PC-9 (cell line): ENCODE measurements at regions not wholly inside any gene's neighbourhood (a gene's known extent, or its start where the extent isn't known, plus 50 kb on each side); places are given as distances from the start of the nearest gene placed in this dataset.

Experiments
- BruUV-seq: library from RNA; stranded (reverse); fragments of 400-500 nt; replicated peaks from 2 replicates; lab custom pipeline; 2021; lab: Mats Ljungman, UMichigan
- CTCF ChIA-PET: fragments of 300-600 bp; sonication (Branson Sonifier 250); formaldehyde crosslinking; loops from one replicate; lab custom pipeline; 2022; ENCODE audit warnings: antibody characterized with exemption; lab: Charles Lee
- POLR2A ChIA-PET: fragments of 300-600 bp; sonication (Branson Sonifier 250); formaldehyde crosslinking; loops from one replicate; lab custom pipeline; 2022; ENCODE audit warnings: antibody characterized with exemption; ENCODE audit not compliant: unreplicated experiment; lab: Charles Lee
- DNase-seq, 2 experiments: peaks; one replicate each; pipeline versions ENCODE4 v3.0.0 to v3.0.0-alpha.2; 2015 to 2022; ENCODE audit warnings: mixed read lengths in 1 of 2
- H2AFZ ChIP-seq: fragments of 200-600 bp; sonication (generic); 2 replicates; pipeline ENCODE4 v1.8.1; 2017; ENCODE audit warnings: antibody characterized with exemption
- H3F3A ChIP-seq: fragments of 200-600 bp; sonication (generic); 2 replicates; pipeline ENCODE4 v1.8.1; 2017; ENCODE audit warnings: antibody characterized with exemption, mild to moderate bottlenecking, low read depth; ENCODE audit not compliant: insufficient read depth
- H3K27ac ChIP-seq: fragments of 200-600 bp; sonication (generic); 2 replicates; pipeline ENCODE4 v1.6.1; 2016; ENCODE audit warnings: mixed run types
- H3K27me3 ChIP-seq: fragments of 200-600 bp; sonication (generic); 2 replicates; pipeline ENCODE4 v1.6.1; 2016; ENCODE audit warnings: low read depth, mixed run types; ENCODE audit not compliant: insufficient read depth
- H3K36me3 ChIP-seq: fragments of 200-600 bp; sonication (generic); 2 replicates; pipeline ENCODE4 v1.6.1; 2016; ENCODE audit warnings: low read depth, mixed run types
- H3K4me1 ChIP-seq: fragments of 200-600 bp; sonication (generic); replicated peaks from 2 replicates; pipeline ENCODE4 v1.6.1; 2016; ENCODE audit warnings: mixed run types; ENCODE audit not compliant: insufficient read depth
- H3K4me2 ChIP-seq: fragments of 200-600 bp; sonication (generic); 2 replicates; pipeline ENCODE4 v1.6.1; 2017; ENCODE audit warnings: mixed run types
- H3K4me3 ChIP-seq: fragments of 200-600 bp; sonication (generic); 2 replicates; pipeline ENCODE4 v1.6.1; 2016; ENCODE audit warnings: mixed run types
- H3K79me2 ChIP-seq: fragments of 200-600 bp; sonication (generic); 2 replicates; pipeline ENCODE4 v1.6.1; 2017; ENCODE audit warnings: low read depth, mixed run types
- H3K9me2 ChIP-seq: fragments of 200-600 bp; sonication (generic); 2 replicates; pipeline ENCODE4 v1.8.1; 2017; ENCODE audit warnings: mild to moderate bottlenecking; ENCODE audit not compliant: insufficient read depth
- H3K9me3 ChIP-seq: fragments of 200-600 bp; sonication (generic); 2 replicates; pipeline ENCODE4 v1.8.1; 2016; ENCODE audit warnings: low read depth; ENCODE audit not compliant: insufficient read depth
- H4K20me1 ChIP-seq: fragments of 200-600 bp; sonication (generic); 2 replicates; pipeline ENCODE4 v1.8.1; 2017; ENCODE audit not compliant: insufficient read depth
- CTCF ChIP-seq: fragments of 200-600 bp; sonication (generic); conservative IDR thresholded peaks from 2 replicates; pipeline ENCODE4 v1.6.1; 2017; ENCODE audit warnings: mixed run types, antibody characterized with exemption, mild to moderate bottlenecking, moderate library complexity
- EZH2 ChIP-seq: fragments of 200-600 bp; sonication (generic); IDR thresholded peaks from 2 replicates; pipeline ENCODE4 v1.8.0; 2017; ENCODE audit warnings: antibody characterized with exemption, low read depth
- intact Hi-C: fragments of 100-400 bp; cut with micrococcal nuclease; formaldehyde crosslinking; loops from one replicate; pipeline ENCODE4 v1.10.0; 2022; ENCODE audit not compliant: unreplicated experiment

GRCh38 chr21:15415541-15416261 is 314.1 kb upstream of the USP25 start:
- H3K27me3 ChIP-seq: no peaks in the 10 kb centered on the region
- no peak for DNase-seq
- intact Hi-C loops: no loop called here
- H3K4me1 ChIP-seq: no peaks in the 10 kb centered on the region
- TF ChIP-seq EZH2 (no peak), CTCF (no peak)
- H3K9me3 ChIP-seq: no peaks in the 10 kb centered on the region
- no peaks in the 10 kb centered on the region for H4K20me1 ChIP-seq
- H3K27ac ChIP-seq: no peak overlapping the region
- no peaks in the 10 kb centered on the region for H3K9me2 ChIP-seq
- H2AFZ ChIP-seq: no peak overlapping the region
- BruUV-seq: no TSS peak
- ChIA-PET POLR2A (no interaction called here), CTCF (no interaction called here)
- H3K4me2 ChIP-seq: no peak overlapping the region
- no peaks in the 10 kb centered on the region for H3F3A ChIP-seq
- no peaks in the 10 kb centered on the region for H3K79me2 ChIP-seq
- no peak overlapping the region for H3K4me3 ChIP-seq
- no peaks in the 10 kb centered on the region for H3K36me3 ChIP-seq

- no peaks in the 10 kb centered on the region for H3F3A ChIP-seq
- no peaks in the 10 kb centered on the region for H3K9me2 ChIP-seq
- DNase-seq: no peak
- no peaks in the 10 kb centered on the region for H3K36me3 ChIP-seq
- CTCF ChIA-PET: no interaction called here
- H3K9me3 ChIP-seq: no peaks in the 10 kb centered on the region
- H3K4me3 ChIP-seq: no peak overlapping the region
- H3K27me3 ChIP-seq: no peaks in the 10 kb centered on the region
- H2AFZ ChIP-seq: no peak overlapping the region
- POLR2A ChIA-PET: no interaction called here
- no peaks in the 10 kb centered on the region for H3K4me1 ChIP-seq
- intact Hi-C loops: no loop called here
- TF ChIP-seq EZH2 (no peak), CTCF (no peak)
- H4K20me1 ChIP-seq: no peaks in the 10 kb centered on the region
- no TSS peak for BruUV-seq
- no peaks in the 10 kb centered on the region for H3K79me2 ChIP-seq
- H3K4me2 ChIP-seq: no peak overlapping the region
- H3K27ac ChIP-seq: no peak overlapping the region
Observed at GRCh38 chr21:15421441-15421881, 308.3 kb upstream of the USP25 start.

GRCh38 chr21:15421947-15422346 is 307.8 kb upstream of the USP25 start:
- no peak overlapping the region for H3K27ac ChIP-seq
- intact Hi-C loops: loop anchor here (2.0 kb wide), 1 partner anchor 211 kb away; no protein-coding TSS in a partner anchor
- CTCF ChIA-PET: no interaction called here

More at GRCh38 chr21:15421947-15422346, 307.8 kb upstream of the USP25 start:
- Histone ChIP-seq H3K4me3 (no peak overlapping the region), H2AFZ (no peak overlapping the region), H3K79me2 (no peaks in the 10 kb centered on the region), H3K9me3 (no peaks in the 10 kb centered on the region), H4K20me1 (no peaks in the 10 kb centered on the region), H3K27me3 (no peaks in the 10 kb centered on the region), H3K9me2 (no peaks in the 10 kb centered on the region), H3F3A (no peaks in the 10 kb centered on the region), H3K4me2 (no peak overlapping the region), H3K4me1 (no peaks in the 10 kb centered on the region), H3K36me3 (no peaks in the 10 kb centered on the region)
- POLR2A ChIA-PET: no interaction called here
- no peak for DNase-seq
- BruUV-seq: no TSS peak
- TF ChIP-seq CTCF (no peak), EZH2 (no peak)
